SJCRH30 (cell line): ENCODE measurements at regions not wholly inside any gene's neighbourhood (a gene's known extent, or its start where the extent isn't known, plus 50 kb on each side); places are given as distances from the start of the nearest gene placed in this dataset.
A peak's percentile ranks its signal among the peaks of the same experiment; 100 is the strongest.

Experiments
- DNase-seq, 2 experiments: peaks; one replicate each; pipeline ENCODE4 v3.0.0-alpha.2; 2015 to 2020
- H3K27ac ChIP-seq: fragments of 250-450 bp; sonication (Bioruptor Pico); 2 replicates; pipeline ENCODE4 v1.5.1; 2020; ENCODE audit warnings: mild to moderate bottlenecking, moderate library complexity
- H3K27me3 ChIP-seq: fragments of 250-450 bp; sonication (Bioruptor Pico); 2 replicates; pipeline ENCODE4 v1.5.1; 2020; ENCODE audit warnings: mild to moderate bottlenecking, moderate library complexity
- H3K36me3 ChIP-seq: fragments of 250-450 bp; sonication (Bioruptor Pico); 2 replicates; pipeline ENCODE4 v1.5.1; 2020; ENCODE audit warnings: mild to moderate bottlenecking, moderate library complexity
- H3K4me1 ChIP-seq: fragments of 250-450 bp; sonication (Bioruptor Pico); 2 replicates; pipeline ENCODE4 v1.5.1; 2020; ENCODE audit warnings: mild to moderate bottlenecking, moderate library complexity
- H3K4me3 ChIP-seq: fragments of 250-450 bp; sonication (Bioruptor Pico); 2 replicates; pipeline ENCODE4 v1.5.1; 2020; ENCODE audit warnings: mild to moderate bottlenecking, moderate library complexity
- H3K9me3 ChIP-seq: fragments of 250-450 bp; sonication (Bioruptor Pico); replicated peaks from 2 replicates; pipeline ENCODE4 v1.5.1; 2020; ENCODE audit warnings: mild to moderate bottlenecking, moderate library complexity

- Histone ChIP-seq H3K27ac (no peak overlapping the region), H3K4me3 (no peak overlapping the region), H3K27me3 (no peaks in the 10 kb centered on the region), H3K4me1 (no peaks in the 10 kb centered on the region), H3K36me3 (no peaks in the 10 kb centered on the region), H3K9me3 (no peaks in the 10 kb centered on the region)
- no peak for DNase-seq
Measured at GRCh38 chr13:67754012-67754411, 523.9 kb upstream of the PCDH9 start.

GRCh38 chr13:67752759-67753158 lies 522.6 kb upstream of the PCDH9 start:
- Histone ChIP-seq H3K9me3 (no peaks in the 10 kb centered on the region), H3K27me3 (no peaks in the 10 kb centered on the region), H3K36me3 (no peaks in the 10 kb centered on the region), H3K4me1 (no peaks in the 10 kb centered on the region), H3K4me3 (no peak overlapping the region), H3K27ac (no peak overlapping the region)
- DNase-seq, result no peak

DNA sequence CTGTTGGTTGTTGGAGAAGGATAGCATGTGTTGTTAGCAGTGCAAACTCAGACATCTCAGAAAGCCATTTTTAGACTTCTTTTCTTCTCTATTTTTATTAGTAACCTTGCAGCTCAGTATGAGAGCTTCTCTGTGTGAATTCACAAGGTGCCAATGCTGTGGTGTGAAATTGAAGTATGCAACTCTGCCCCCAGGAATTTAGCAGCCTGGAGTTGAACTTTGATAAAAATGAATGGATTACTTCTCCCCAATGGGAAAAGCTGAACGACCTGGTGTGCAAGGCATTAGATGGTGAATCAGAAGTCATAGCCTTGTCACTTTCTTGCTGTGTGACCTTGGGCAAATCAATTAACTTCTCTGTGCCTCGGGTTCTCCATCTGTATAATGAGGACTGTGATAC lies 512.3 kb upstream of the PCDH9 start:
- no peaks in the 10 kb centered on the region for H3K9me3 ChIP-seq
- DNase-seq, result no peak
- peaks cover 3% of the 10 kb centered on the region; the same call in 1 of the 2 replicates for H3K4me1 ChIP-seq
- no peak overlapping the region for H3K27ac ChIP-seq
- H3K4me3 ChIP-seq, result no peak overlapping the region
- no peaks in the 10 kb centered on the region for H3K36me3 ChIP-seq
- H3K27me3 ChIP-seq, result no peaks in the 10 kb centered on the region

- Histone ChIP-seq H3K27ac (no peak overlapping the region), H3K4me1 (peaks cover 15% of the 10 kb centered on the region; the same call in 1 of the 2 replicates), H3K36me3 (no peaks in the 10 kb centered on the region), H3K9me3 (no peaks in the 10 kb centered on the region), H3K27me3 (no peaks in the 10 kb centered on the region), H3K4me3 (no peak overlapping the region)
- DNase-seq, result no peak
Measured at GRCh38 chr13:67740871-67741535, 510.9 kb upstream of the PCDH9 start.

DNA sequence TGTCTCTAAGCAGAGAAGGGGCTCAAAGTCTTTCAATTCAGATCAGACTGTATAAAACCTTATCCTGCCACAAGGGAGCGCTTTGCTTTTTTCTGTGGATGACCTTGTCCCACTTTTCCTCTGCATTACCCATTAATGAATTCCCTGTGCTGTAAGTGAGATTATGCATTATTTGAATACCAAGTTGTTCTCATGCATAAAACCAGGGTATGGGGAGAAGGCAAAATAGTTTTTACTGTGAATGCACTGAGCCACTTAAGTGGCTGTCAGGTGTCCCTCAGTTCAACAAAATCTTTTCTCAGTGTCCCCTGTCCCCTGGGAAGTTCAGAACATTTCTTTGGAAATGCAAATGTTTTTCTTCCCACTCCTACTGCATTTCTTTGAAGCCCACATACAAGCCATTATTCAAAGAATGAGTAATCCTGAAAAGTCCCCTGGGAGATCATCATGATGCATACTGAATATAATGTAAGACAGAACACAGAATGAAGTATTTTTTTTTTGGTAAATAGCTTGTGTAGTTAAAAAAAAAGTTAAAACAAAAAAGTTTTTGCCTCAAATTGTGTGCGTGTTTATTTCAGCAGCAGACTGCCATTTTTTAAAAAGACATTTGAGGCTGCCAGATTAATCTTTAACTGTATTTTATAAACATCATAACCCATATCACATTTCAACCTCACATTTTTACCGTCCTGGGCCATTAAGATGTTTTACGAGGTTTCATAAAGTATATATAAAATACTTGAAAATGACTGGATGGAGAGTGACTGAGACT lies 506.7 kb upstream of the PCDH9 start:
- Histone ChIP-seq H3K27ac (no peak overlapping the region; the same call in 1 of the 2 replicates), H3K9me3 (no peaks in the 10 kb centered on the region), H3K4me3 (no peak overlapping the region; the same call in 1 of the 2 replicates), H3K27me3 (no peaks in the 10 kb centered on the region), H3K4me1 (peaks cover 15% of the 10 kb centered on the region; the same call in 1 of the 2 replicates), H3K36me3 (no peaks in the 10 kb centered on the region; the same call in 1 of the 2 replicates)
- DNase-seq, result peak; percentile 42 to 79

DNA sequence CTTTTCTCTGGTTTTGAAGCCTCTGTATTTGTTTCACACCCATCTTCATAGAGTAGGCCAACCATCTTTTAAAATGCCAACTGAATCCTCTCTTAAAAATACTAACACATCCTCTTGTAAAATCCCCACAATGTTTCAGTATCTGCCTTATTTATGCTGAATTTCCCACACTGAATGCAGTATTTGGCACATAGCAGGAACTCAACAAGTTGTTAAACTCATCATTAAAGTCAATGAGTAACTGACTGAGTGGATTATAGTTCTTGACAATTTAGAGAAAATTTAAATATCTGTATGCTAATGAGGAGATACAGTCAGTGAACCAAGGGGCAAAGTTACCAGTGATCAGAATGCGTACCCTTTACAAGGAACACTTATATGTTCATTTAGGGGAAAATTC lies 505.5 kb upstream of the PCDH9 start:
- Histone ChIP-seq H3K9me3 (no peaks in the 10 kb centered on the region), H3K36me3 (no peaks in the 10 kb centered on the region; the same call in 1 of the 2 replicates), H3K27me3 (no peaks in the 10 kb centered on the region), H3K4me3 (no peak overlapping the region), H3K4me1 (peaks cover 15% of the 10 kb centered on the region; the same call in 1 of the 2 replicates), H3K27ac (no peak overlapping the region)
- no peak for DNase-seq

GRCh38 chr13:67726979-67727378 lies 496.8 kb upstream of the PCDH9 start:
- H3K4me1 ChIP-seq, result no peaks in the 10 kb centered on the region

GRCh38 chr13:67725999-67726398 lies 495.9 kb upstream of the PCDH9 start:
- H3K9me3 ChIP-seq, result peaks cover 3% of the 10 kb centered on the region; the same call in 1 of the 2 replicates
- H3K36me3 ChIP-seq, result no peaks in the 10 kb centered on the region
- no peaks in the 10 kb centered on the region for H3K4me1 ChIP-seq
- no peaks in the 10 kb centered on the region for H3K27me3 ChIP-seq
- no peak for DNase-seq
- no peak overlapping the region for H3K27ac ChIP-seq
- no peak overlapping the region for H3K4me3 ChIP-seq

More at GRCh38 chr13:67726979-67727378, 496.8 kb upstream of the PCDH9 start:
- H3K27me3 ChIP-seq, result no peaks in the 10 kb centered on the region
- no peak overlapping the region for H3K4me3 ChIP-seq
- no peak for DNase-seq
- peaks cover 3% of the 10 kb centered on the region; the same call in 1 of the 2 replicates for H3K9me3 ChIP-seq
- H3K27ac ChIP-seq, result no peak overlapping the region
- no peaks in the 10 kb centered on the region for H3K36me3 ChIP-seq

GRCh38 chr13:67713571-67713970 lies 483.4 kb upstream of the PCDH9 start:
- H3K9me3 ChIP-seq, result no peaks in the 10 kb centered on the region
- H3K36me3 ChIP-seq, result no peaks in the 10 kb centered on the region
- no peak overlapping the region for H3K4me3 ChIP-seq
- no peak for DNase-seq
- no peaks in the 10 kb centered on the region for H3K27me3 ChIP-seq
- no peak overlapping the region for H3K27ac ChIP-seq
- no peaks in the 10 kb centered on the region for H3K4me1 ChIP-seq

- Histone ChIP-seq H3K27ac (no peak overlapping the region), H3K4me1 (no peaks in the 10 kb centered on the region), H3K36me3 (no peaks in the 10 kb centered on the region), H3K4me3 (no peak overlapping the region), H3K9me3 (no peaks in the 10 kb centered on the region), H3K27me3 (no peaks in the 10 kb centered on the region)
- DNase-seq, result peak in 1 of 2 experiments; percentile 2
Measured at GRCh38 chr13:67696775-67697174, 466.6 kb upstream of the PCDH9 start.

DNA sequence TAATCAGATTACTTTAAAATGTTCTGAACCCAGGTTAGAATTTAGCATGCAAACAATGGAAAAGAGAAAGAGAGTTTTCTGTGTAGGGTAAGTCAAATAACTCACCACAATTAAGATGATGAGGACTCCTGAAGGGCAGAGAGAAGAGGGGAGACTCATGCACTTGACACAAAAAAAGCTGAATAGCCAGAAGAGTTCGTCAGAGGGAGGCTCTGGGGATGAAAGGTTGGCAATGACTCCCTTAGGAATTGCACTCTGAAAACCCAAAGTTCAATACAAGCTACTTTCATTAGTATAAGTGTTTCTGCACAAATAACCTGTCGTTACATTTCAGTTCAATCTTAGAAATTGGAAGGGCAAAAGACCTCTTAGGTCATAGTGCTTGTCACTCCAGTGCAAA lies 434.4 kb upstream of the PCDH9 start:
- no peaks in the 10 kb centered on the region for H3K4me1 ChIP-seq
- H3K9me3 ChIP-seq, result no peaks in the 10 kb centered on the region
- no peaks in the 10 kb centered on the region for H3K27me3 ChIP-seq
- H3K36me3 ChIP-seq, result no peaks in the 10 kb centered on the region
- no peak overlapping the region for H3K4me3 ChIP-seq
- H3K27ac ChIP-seq, result no peak overlapping the region
- no peak for DNase-seq

DNA sequence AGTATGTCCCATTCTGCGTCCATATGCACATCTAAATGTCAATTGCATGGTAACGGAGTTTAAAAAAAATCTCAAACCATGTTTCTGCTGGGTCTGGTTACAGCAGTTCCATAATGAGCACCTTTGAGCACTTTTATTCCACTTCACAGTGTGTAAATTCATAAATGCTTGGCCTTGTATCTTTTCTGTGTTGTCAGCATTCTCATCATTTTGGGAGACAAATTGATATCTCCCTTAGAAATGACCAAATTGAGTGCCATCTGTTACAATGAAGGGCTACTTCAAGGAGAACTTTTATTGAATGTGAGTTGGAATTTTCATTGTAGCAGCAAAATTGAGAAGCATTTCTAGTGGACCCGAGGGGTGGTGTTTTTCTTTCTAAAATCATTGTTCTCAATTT lies 432.9 kb upstream of the PCDH9 start:
- Histone ChIP-seq H3K9me3 (no peaks in the 10 kb centered on the region), H3K36me3 (no peaks in the 10 kb centered on the region), H3K27ac (no peak overlapping the region), H3K4me3 (no peak overlapping the region), H3K4me1 (no peaks in the 10 kb centered on the region), H3K27me3 (no peaks in the 10 kb centered on the region)
- no peak for DNase-seq

GRCh38 chr13:67652887-67653286 lies 422.8 kb upstream of the PCDH9 start:
- Histone ChIP-seq H3K27me3 (no peaks in the 10 kb centered on the region), H3K4me1 (no peaks in the 10 kb centered on the region), H3K9me3 (no peaks in the 10 kb centered on the region), H3K27ac (no peak overlapping the region), H3K4me3 (no peak overlapping the region), H3K36me3 (no peaks in the 10 kb centered on the region)
- DNase-seq, result no peak

GRCh38 chr13:67651908-67652465 lies 421.9 kb upstream of the PCDH9 start:
- no peak overlapping the region for H3K4me3 ChIP-seq
- DNase-seq, result no peak
- no peaks in the 10 kb centered on the region for H3K4me1 ChIP-seq
- H3K9me3 ChIP-seq, result no peaks in the 10 kb centered on the region
- H3K27ac ChIP-seq, result no peak overlapping the region
- H3K36me3 ChIP-seq, result no peaks in the 10 kb centered on the region
- no peaks in the 10 kb centered on the region for H3K27me3 ChIP-seq

DNA sequence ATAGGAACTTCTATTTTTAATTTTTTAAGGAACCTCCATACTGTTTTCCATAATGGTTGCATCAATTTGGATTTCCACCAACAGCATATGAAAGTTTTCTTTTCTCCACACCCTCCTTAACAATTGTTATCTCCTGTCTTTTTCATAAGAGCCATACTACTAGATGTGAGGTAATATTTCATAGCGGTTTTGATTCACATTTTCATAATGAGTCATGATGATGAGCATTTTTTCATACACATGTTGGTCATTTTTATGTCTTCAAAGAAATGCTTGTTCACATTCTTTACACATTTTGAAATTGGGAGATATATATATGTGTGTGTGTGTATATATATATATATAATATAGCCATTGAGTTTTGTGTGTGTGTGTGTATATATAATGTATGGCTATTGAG lies 420.3 kb upstream of the PCDH9 start:
- H3K27me3 ChIP-seq, result no peaks in the 10 kb centered on the region
- no peak overlapping the region for H3K27ac ChIP-seq
- no peaks in the 10 kb centered on the region for H3K4me1 ChIP-seq
- no peaks in the 10 kb centered on the region for H3K36me3 ChIP-seq
- no peaks in the 10 kb centered on the region for H3K9me3 ChIP-seq
- H3K4me3 ChIP-seq, result no peak overlapping the region
- no peak for DNase-seq
